ENCODE measurements at regions not wholly inside any gene's neighbourhood (a gene's known extent, or its start where the extent isn't known, plus 50 kb on each side); places are given as distances from the start of the nearest gene placed in this dataset.

- Histone ChIP-seq H3K9me3 (ENCODE audit: insufficient read depth, low read length) (no peaks in the 10 kb centered on the region), H3K27me3 (ENCODE audit: insufficient read depth, insufficient read length) (no peaks in the 10 kb centered on the region), H3K4me3 (ENCODE audit: insufficient read length, low read depth) (no peak overlapping the region), H3K36me3 (ENCODE audit: insufficient read depth, insufficient read length, low read length) (no peaks in the 10 kb centered on the region), H3K9ac (ENCODE audit: insufficient read length, low read depth) (no peak overlapping the region), H3K4me1 (ENCODE audit: insufficient read depth, insufficient read length) (no peaks in the 10 kb centered on the region)
- DNase-seq (ENCODE audit: low read depth, low spot score), result peak; percentile 43
- TF ChIP-seq ZNF274 (IDR thresholded peaks at IDR 0.05; ENCODE audit: low read depth, low read length) (no peak), SUZ12 (IDR thresholded peaks at IDR 0.05; ENCODE audit: extremely low read depth, insufficient read depth, insufficient read length) (no peak), YY1 (IDR thresholded peaks at IDR 0.05; ENCODE audit: insufficient read depth, insufficient read length) (no peak)
Observed at GRCh38 chrX:109281483-109282275, 200.2 kb downstream of the GUCY2F start.

- H3K4me1 ChIP-seq (ENCODE audit: insufficient read depth, insufficient read length), result no peaks in the 10 kb centered on the region
- no peaks in the 10 kb centered on the region for H3K27me3 ChIP-seq (ENCODE audit: insufficient read depth, insufficient read length)
- H3K4me3 ChIP-seq (ENCODE audit: insufficient read length, low read depth), result no peak overlapping the region
- no peaks in the 10 kb centered on the region for H3K36me3 ChIP-seq (ENCODE audit: insufficient read depth, insufficient read length, low read length)
- H3K9ac ChIP-seq (ENCODE audit: insufficient read length, low read depth), result no peak overlapping the region
- H3K9me3 ChIP-seq (ENCODE audit: insufficient read depth, low read length), result no peaks in the 10 kb centered on the region
- DNase-seq (ENCODE audit: low read depth, low spot score), result no peak
- TF ChIP-seq YY1 (IDR thresholded peaks at IDR 0.05; ENCODE audit: insufficient read depth, insufficient read length) (no peak), ZNF274 (IDR thresholded peaks at IDR 0.05; ENCODE audit: low read depth, low read length) (no peak), SUZ12 (IDR thresholded peaks at IDR 0.05; ENCODE audit: extremely low read depth, insufficient read depth, insufficient read length) (no peak)
Observed at GRCh38 chrX:109274806-109275205, 207.1 kb downstream of the GUCY2F start.

GRCh38 chrX:109270580-109271484 is 211.1 kb downstream of the GUCY2F start:
- DNase-seq (ENCODE audit: low read depth, low spot score), result no peak
- Histone ChIP-seq H3K36me3 (ENCODE audit: insufficient read depth, insufficient read length, low read length) (no peaks in the 10 kb centered on the region), H3K4me1 (ENCODE audit: insufficient read depth, insufficient read length) (no peaks in the 10 kb centered on the region), H3K4me3 (ENCODE audit: insufficient read length, low read depth) (no peak overlapping the region), H3K9ac (ENCODE audit: insufficient read length, low read depth) (no peak overlapping the region), H3K9me3 (ENCODE audit: insufficient read depth, low read length) (no peaks in the 10 kb centered on the region), H3K27me3 (ENCODE audit: insufficient read depth, insufficient read length) (no peaks in the 10 kb centered on the region)
- TF ChIP-seq ZNF274 (IDR thresholded peaks at IDR 0.05; ENCODE audit: low read depth, low read length) (no peak), YY1 (IDR thresholded peaks at IDR 0.05; ENCODE audit: insufficient read depth, insufficient read length) (no peak), SUZ12 (IDR thresholded peaks at IDR 0.05; ENCODE audit: extremely low read depth, insufficient read depth, insufficient read length) (no peak)

GRCh38 chrX:109268340-109268739 is 213.5 kb downstream of the GUCY2F start:
- DNase-seq (ENCODE audit: low read depth, low spot score), result no peak
- Histone ChIP-seq H3K9ac (ENCODE audit: insufficient read length, low read depth) (no peak overlapping the region), H3K4me1 (ENCODE audit: insufficient read depth, insufficient read length) (no peaks in the 10 kb centered on the region), H3K36me3 (ENCODE audit: insufficient read depth, insufficient read length, low read length) (no peaks in the 10 kb centered on the region), H3K9me3 (ENCODE audit: insufficient read depth, low read length) (no peaks in the 10 kb centered on the region), H3K4me3 (ENCODE audit: insufficient read length, low read depth) (no peak overlapping the region), H3K27me3 (ENCODE audit: insufficient read depth, insufficient read length) (no peaks in the 10 kb centered on the region)
- TF ChIP-seq ZNF274 (IDR thresholded peaks at IDR 0.05; ENCODE audit: low read depth, low read length), result no peak
- no peak for TF ChIP-seq YY1 (IDR thresholded peaks at IDR 0.05; ENCODE audit: insufficient read depth, insufficient read length)
- no peak for TF ChIP-seq SUZ12 (IDR thresholded peaks at IDR 0.05; ENCODE audit: extremely low read depth, insufficient read depth, insufficient read length)

- DNase-seq (ENCODE audit: low read depth, low spot score), result no peak
- no peak overlapping the region for H3K4me3 ChIP-seq (ENCODE audit: insufficient read length, low read depth)
- TF ChIP-seq ZNF274 (IDR thresholded peaks at IDR 0.05; ENCODE audit: low read depth, low read length), result no peak
- no peak for TF ChIP-seq SUZ12 (IDR thresholded peaks at IDR 0.05; ENCODE audit: extremely low read depth, insufficient read depth, insufficient read length)
- TF ChIP-seq YY1 (IDR thresholded peaks at IDR 0.05; ENCODE audit: insufficient read depth, insufficient read length), result no peak
- H3K27me3 ChIP-seq (ENCODE audit: insufficient read depth, insufficient read length), result no peaks in the 10 kb centered on the region
- H3K4me1 ChIP-seq (ENCODE audit: insufficient read depth, insufficient read length), result no peaks in the 10 kb centered on the region
- no peaks in the 10 kb centered on the region for H3K36me3 ChIP-seq (ENCODE audit: insufficient read depth, insufficient read length, low read length)
- H3K9ac ChIP-seq (ENCODE audit: insufficient read length, low read depth), result no peak overlapping the region
- no peaks in the 10 kb centered on the region for H3K9me3 ChIP-seq (ENCODE audit: insufficient read depth, low read length)
Observed at GRCh38 chrX:109266034-109266433, 215.9 kb downstream of the GUCY2F start.

DNA sequence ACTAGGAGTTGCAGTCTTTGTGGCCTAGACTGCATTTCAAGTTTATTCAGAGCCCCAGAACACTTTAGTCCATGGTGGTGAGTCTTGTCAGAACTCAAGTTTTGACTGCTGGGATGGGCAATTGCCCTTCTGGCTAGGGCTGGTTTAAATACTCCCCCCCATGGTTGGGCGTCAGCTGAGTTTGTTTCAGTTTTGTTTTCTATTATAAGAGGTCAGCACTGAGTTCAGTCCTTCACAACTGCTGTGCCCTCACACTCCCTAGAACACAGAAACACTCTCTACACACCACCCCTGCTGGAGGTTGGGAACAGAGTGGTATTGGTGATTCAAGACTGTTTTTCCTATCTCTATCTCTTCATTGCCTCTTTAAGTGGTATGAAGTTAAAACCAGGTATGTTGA is 217.0 kb downstream of the GUCY2F start:
- H3K27me3 ChIP-seq (ENCODE audit: insufficient read depth, insufficient read length), result no peaks in the 10 kb centered on the region
- H3K4me3 ChIP-seq (ENCODE audit: insufficient read length, low read depth), result no peak overlapping the region
- H3K9ac ChIP-seq (ENCODE audit: insufficient read length, low read depth), result no peak overlapping the region
- TF ChIP-seq ZNF274 (IDR thresholded peaks at IDR 0.05; ENCODE audit: low read depth, low read length) (no peak), YY1 (IDR thresholded peaks at IDR 0.05; ENCODE audit: insufficient read depth, insufficient read length) (no peak), SUZ12 (IDR thresholded peaks at IDR 0.05; ENCODE audit: extremely low read depth, insufficient read depth, insufficient read length) (no peak)
- no peak for DNase-seq (ENCODE audit: low read depth, low spot score)
- H3K9me3 ChIP-seq (ENCODE audit: insufficient read depth, low read length), result no peaks in the 10 kb centered on the region
- H3K4me1 ChIP-seq (ENCODE audit: insufficient read depth, insufficient read length), result no peaks in the 10 kb centered on the region
- no peaks in the 10 kb centered on the region for H3K36me3 ChIP-seq (ENCODE audit: insufficient read depth, insufficient read length, low read length)

- TF ChIP-seq ZNF274 (IDR thresholded peaks at IDR 0.05; ENCODE audit: low read depth, low read length), result no peak
- TF ChIP-seq YY1 (IDR thresholded peaks at IDR 0.05; ENCODE audit: insufficient read depth, insufficient read length), result no peak
- TF ChIP-seq SUZ12 (IDR thresholded peaks at IDR 0.05; ENCODE audit: extremely low read depth, insufficient read depth, insufficient read length), result no peak
- DNase-seq (ENCODE audit: low read depth, low spot score), result no peak
- H3K4me1 ChIP-seq (ENCODE audit: insufficient read depth, insufficient read length), result no peaks in the 10 kb centered on the region
- no peaks in the 10 kb centered on the region for H3K9me3 ChIP-seq (ENCODE audit: insufficient read depth, low read length)
- H3K4me3 ChIP-seq (ENCODE audit: insufficient read length, low read depth), result no peak overlapping the region
- H3K36me3 ChIP-seq (ENCODE audit: insufficient read depth, insufficient read length, low read length), result no peaks in the 10 kb centered on the region
- no peaks in the 10 kb centered on the region for H3K27me3 ChIP-seq (ENCODE audit: insufficient read depth, insufficient read length)
- H3K9ac ChIP-seq (ENCODE audit: insufficient read length, low read depth), result no peak overlapping the region
Observed at GRCh38 chrX:109261279-109261678, 220.6 kb downstream of the GUCY2F start.

Measured in NT2/D1 (cell line).